K562 (cell line): ENCODE measurements at regions not wholly inside any gene's neighbourhood (a gene's known extent, or its start where the extent isn't known, plus 50 kb on each side); places are given as distances from the start of the nearest gene placed in this dataset.

ENCODE experiments used
- ATAC-seq: fragments of 200-7000 bp; cut with Tn5 transposase; 3 replicates; pipeline ENCODE4 v1.9.1; 2020; ENCODE audit warnings: moderate library complexity
- BruUV-seq: library from RNA; stranded (reverse); fragments of 400-500 nt; replicated peaks from 2 replicates; lab custom pipeline; 2021; lab: Mats Ljungman, UMichigan
- CTCF ChIA-PET: fragments of 300-600 bp; formaldehyde crosslinking; extraction: SDS; loops from one replicate; lab custom pipeline; 2021; ENCODE audit warnings: low intra/inter-chr PET ratio; lab: Yijun Ruan, JAX
- POLR2A ChIA-PET: fragments of 300-600, 350-650 bp; sonication (Branson Sonifier 250); formaldehyde crosslinking; extraction: SDS; loops from one replicate; lab custom pipeline; 2021; ENCODE audit warnings: antibody characterized with exemption, inconsistent platforms; lab: Yijun Ruan, JAX
- DNase-seq, 4 experiments: peaks; one replicate each; pipeline versions ENCODE4 v3.0.0 to v3.0.0-alpha.2; 2011 to 2018; ENCODE audit warnings: low spot score in 3 of 4, mixed read lengths in 3 of 4; ENCODE audit errors: extremely low read depth in 1 of 4
- FAIRE-seq: peaks from 2 replicates; lab custom pipeline; 2011; peaks lifted over from hg19 to GRCh38; lab: Jason Lieb, UNC
- H2AFZ ChIP-seq: 2 replicates; pipeline ENCODE4 v1.6.0; 2011; ENCODE audit warnings: low read depth, low read length, control low read depth, inconsistent platforms
- H3K27ac ChIP-seq: fragments of 200-600 bp; 3 replicates; pipeline ENCODE4 v1.8.0; 2011; ENCODE audit warnings: low read depth, mild to moderate bottlenecking, control low read depth, inconsistent platforms, low read length, moderate library complexity, mixed read lengths; ENCODE audit errors: extremely low read depth
- H3K27me3 ChIP-seq, 2 experiments: fragments of 300-600 bp in 1 of 2; 2 replicates in 1 of 2; 3 replicates in 1 of 2; pipeline versions ENCODE4 v1.6.0 to v1.8.0; 2011; ENCODE audit warnings: inconsistent platforms in 2 of 2, low read length in 2 of 2, mild to moderate bottlenecking in 1 of 2, mixed read lengths in 1 of 2, moderate library complexity in 1 of 2; ENCODE audit not compliant: control insufficient read depth in 2 of 2, insufficient read depth in 2 of 2
- H3K36me3 ChIP-seq: fragments of 300-600 bp; 3 replicates; pipeline ENCODE4 v1.8.0; 2011; ENCODE audit warnings: mild to moderate bottlenecking, low read length, inconsistent platforms; ENCODE audit not compliant: control insufficient read depth, insufficient read depth
- H3K4me1 ChIP-seq, 2 experiments: fragments of 200-600 bp in 1 of 2; replicated peaks in 1 of 2; 2 replicates in 1 of 2; 3 replicates in 1 of 2; pipeline versions ENCODE4 v1.5.1 to v1.8.0; 2011; ENCODE audit warnings: inconsistent platforms in 2 of 2, low read length in 2 of 2, mild to moderate bottlenecking in 1 of 2, mixed read lengths in 1 of 2, moderate library complexity in 1 of 2; ENCODE audit not compliant: control insufficient read depth in 2 of 2, insufficient read depth in 2 of 2
- H3K4me2 ChIP-seq: 2 replicates; pipeline ENCODE4 v1.6.1; 2011; ENCODE audit warnings: low read length, control low read depth, inconsistent platforms, mixed read lengths; ENCODE audit not compliant: insufficient read depth
- H3K4me3 ChIP-seq: fragments of 200-600 bp; sonication (generic), shearing (Covaris generic); 2 replicates; pipeline ENCODE4 v1.5.1; 2016; ENCODE audit warnings: control low read depth, inconsistent platforms
- H3K79me2 ChIP-seq: fragments of 200-600 bp; 3 replicates; pipeline ENCODE4 v1.8.0; 2011; ENCODE audit warnings: low read length, inconsistent platforms; ENCODE audit not compliant: control insufficient read depth, insufficient read depth
- H3K9ac ChIP-seq, 2 experiments: 2 replicates each; pipeline versions ENCODE4 v1.6.0 to v1.6.1; 2011; ENCODE audit warnings: low read depth in 2 of 2, low read length in 2 of 2, control low read depth in 1 of 2, inconsistent platforms in 1 of 2, mild to moderate bottlenecking in 1 of 2, mixed read lengths in 1 of 2; ENCODE audit not compliant: insufficient read depth in 1 of 2
- H3K9me1 ChIP-seq: one replicate; pipeline ENCODE4 v1.6.0; 2011; ENCODE audit warnings: inconsistent platforms, mild to moderate bottlenecking, low read length, moderate library complexity; ENCODE audit not compliant: control insufficient read depth, insufficient read depth
- H3K9me3 ChIP-seq: replicated peaks from 2 replicates; pipeline ENCODE4 v1.5.1; 2011; ENCODE audit warnings: low read depth, low read length, inconsistent platforms; ENCODE audit not compliant: control insufficient read depth, insufficient read depth
- H4K20me1 ChIP-seq: replicated peaks from 2 replicates; pipeline ENCODE4 v1.6.1; 2011; ENCODE audit warnings: low read length, inconsistent platforms, mixed read lengths; ENCODE audit not compliant: control insufficient read depth, insufficient read depth
- STAT5B ChIP-seq: fragments of 250-450 bp; sonication (Bioruptor Pico); IDR thresholded peaks from 2 replicates; pipeline ENCODE4 v1.8.0; 2021; ENCODE audit warnings: mild to moderate bottlenecking, inconsistent platforms
- TRIM28 ChIP-seq: fragments of 450-650 bp; IDR thresholded peaks from 2 replicates; pipeline ENCODE4 v1.6.1; 2017
- UBTF ChIP-seq, 2 experiments: IDR thresholded peaks; 2 replicates each; pipeline ENCODE4 v1.6.1; 2012; ENCODE audit warnings: improper control_type of control experiment in 2 of 2, low read depth in 2 of 2, low read length in 2 of 2, borderline replicate concordance in 1 of 2
- ZNF174 ChIP-seq: fragments of 250-450 bp; sonication (Bioruptor Pico); IDR thresholded peaks from 2 replicates; pipeline ENCODE4 v1.4.0; 2020; ENCODE audit warnings: mild to moderate bottlenecking
- ZNF253 ChIP-seq: fragments of 250-450 bp; sonication (Bioruptor Pico); conservative IDR thresholded peaks from 2 replicates; pipeline ENCODE4 v1.6.1; 2021; ENCODE audit warnings: mild to moderate bottlenecking
- ZNF311 ChIP-seq: fragments of 250-450 bp; sonication (Bioruptor Pico); IDR thresholded peaks from 2 replicates; pipeline ENCODE4 v1.4.0; 2020; ENCODE audit warnings: mild to moderate bottlenecking, moderate library complexity
- WGBS: fragments of 100-300 bp; shearing (Covaris generic); methylation state at CpG from one replicate; pipeline ENCODE4 v1.1.6; 2016; ENCODE audit warnings: low coverage, mixed read lengths; ENCODE audit not compliant: insufficient coverage; ENCODE audit errors: missing lambda C conversion rate; 5-methylcytosine and 5-hydroxymethylcytosine counted together
- in situ Hi-C: fragments of 300-500 bp; cut with MboI; formaldehyde crosslinking; loops from 4 replicates; pipeline ENCODE4 v1.15.0; 2018; ENCODE audit warnings: inconsistent platforms, mixed read lengths
- intact Hi-C: fragments of 100-400 bp; cut with micrococcal nuclease; formaldehyde crosslinking; loops from 2 replicates; pipeline ENCODE4 v1.14.2; 2022

- Histone ChIP-seq H3K9me1 (no peaks in the 10 kb centered on the region), H3K79me2 (no peaks in the 10 kb centered on the region), H3K4me1 (no peaks in the 10 kb centered on the region), H3K27ac (no peak overlapping the region), H3K9me3 (no peaks in the 10 kb centered on the region), H3K27me3 (no peaks in the 10 kb centered on the region), H2AFZ (no peak overlapping the region), H3K4me3 (no peak overlapping the region), H4K20me1 (no peaks in the 10 kb centered on the region), H3K4me2 (no peak overlapping the region), H3K9ac (no peak overlapping the region), H3K36me3 (no peaks in the 10 kb centered on the region)
- no peak for FAIRE-seq
- POLR2A ChIA-PET = no interaction called here
- BruUV-seq = no TSS peak
- no peak for ATAC-seq
- CTCF ChIA-PET = no interaction called here
- intact Hi-C loops = no loop called here
- 24% methylated on average over 2 of the region's 2 CpGs for WGBS
- no peak for DNase-seq
- TF ChIP-seq ZNF253 (CRISPR knock-in tag) = no peak
- TF ChIP-seq TRIM28 = no peak
- no peak for TF ChIP-seq STAT5B (CRISPR knock-in tag)
- no peak for TF ChIP-seq ZNF311 (CRISPR knock-in tag)
- TF ChIP-seq UBTF (IDR thresholded peaks at IDR 0.05; ENCODE audit: borderline replicate concordance in 1 of 2, low read depth in 2 of 2, low read length in 2 of 2) = no peak
- TF ChIP-seq ZNF174 (CRISPR knock-in tag) = no peak
- in situ Hi-C loops = no loop called here
These were observed 78.2 kb upstream of the SLC44A3 start for GRCh38 chr1:94741996-94742395.
